Activated T-cell treated with anti-CD3 and anti-CD28 coated beads, Interleukin-2, amount 50 U/mL, for 48 hours (primary cell): ENCODE measurements at regions not wholly inside any gene's neighbourhood (a gene's known extent, or its start where the extent isn't known, plus 50 kb on each side); places are given as distances from the start of the nearest gene placed in this dataset.
"Not testable (repeated sequence)": the region's sequence is repeated elsewhere in the genome, so short reads cannot be mapped to it uniquely, and the experiment has no call there.

Source experiments
- DNase-seq, 2 experiments: peaks; one replicate each; pipeline ENCODE4 v3.0.0-alpha.2; 2020

- no peak for DNase-seq
Observed at GRCh38 chr16:61421111-61421510, 615.1 kb downstream of the CDH8 start.

- no peak for DNase-seq
Observed at GRCh38 chr16:61419791-61420190, 616.4 kb downstream of the CDH8 start.

- not testable (repeated sequence) for DNase-seq
Observed at GRCh38 chr16:61418802-61419201, 617.4 kb downstream of the CDH8 start.

- no peak for DNase-seq
Observed at GRCh38 chr16:61415126-61415525, 621.1 kb downstream of the CDH8 start.

- no peak for DNase-seq
Observed at GRCh38 chr16:61413021-61413420, 623.2 kb downstream of the CDH8 start.

GRCh38 chr16:61412562-61412961 is 623.7 kb downstream of the CDH8 start:
- no peak for DNase-seq

- DNase-seq: no peak
Observed at GRCh38 chr16:61409604-61410003, 626.6 kb downstream of the CDH8 start.

GRCh38 chr16:61403386-61403785 is 632.9 kb downstream of the CDH8 start:
- no peak for DNase-seq

- DNase-seq: no peak
Observed at GRCh38 chr16:61391896-61392295, 644.3 kb downstream of the CDH8 start.

GRCh38 chr16:61390965-61391637 is 645.1 kb downstream of the CDH8 start:
- DNase-seq: no peak

GRCh38 chr16:61385392-61386071 is 650.7 kb downstream of the CDH8 start:
- DNase-seq: no peak

- DNase-seq: no peak
Observed at GRCh38 chr16:61382435-61382834, 653.8 kb downstream of the CDH8 start.

- no peak for DNase-seq
Observed at GRCh38 chr16:61379311-61379710, 656.9 kb downstream of the CDH8 start.

- DNase-seq: no peak
Observed at GRCh38 chr16:61374071-61374470, 662.2 kb downstream of the CDH8 start.

GRCh38 chr16:61371881-61372280 is 664.4 kb downstream of the CDH8 start:
- DNase-seq: no peak

- no peak for DNase-seq
Observed at GRCh38 chr16:61371388-61371787, 664.9 kb downstream of the CDH8 start.

- DNase-seq: no peak
Observed at GRCh38 chr16:61370564-61370963, 665.7 kb downstream of the CDH8 start.

- DNase-seq: no peak
Observed at GRCh38 chr16:61366006-61366405, 670.2 kb downstream of the CDH8 start.

GRCh38 chr16:61364990-61365389 is 671.2 kb downstream of the CDH8 start:
- no peak for DNase-seq

GRCh38 chr16:61362585-61362984 is 673.7 kb downstream of the CDH8 start:
- DNase-seq: no peak

GRCh38 chr16:61344791-61345190 is 691.4 kb downstream of the CDH8 start:
- DNase-seq: no peak

- no peak for DNase-seq
Observed at GRCh38 chr16:61332461-61332860, 703.8 kb downstream of the CDH8 start.

GRCh38 chr16:61324044-61324443 is 712.2 kb downstream of the CDH8 start:
- no peak for DNase-seq

GRCh38 chr16:61323456-61323855 is 712.8 kb downstream of the CDH8 start:
- DNase-seq: no peak

- DNase-seq: no peak
Observed at GRCh38 chr16:61320791-61321190, 715.4 kb downstream of the CDH8 start.
